T47D (cell line): ENCODE measurements at regions not wholly inside any gene's neighbourhood (a gene's known extent, or its start where the extent isn't known, plus 50 kb on each side); places are given as distances from the start of the nearest gene placed in this dataset.
"Not testable (repeated sequence)": the region's sequence is repeated elsewhere in the genome, so short reads cannot be mapped to it uniquely, and the experiment has no call there.

Experiments
- DNase-seq, 2 experiments: peaks; one replicate each; pipeline versions ENCODE4 v3.0.0 to v3.0.0-alpha.2; 2011 to 2012; ENCODE audit warnings: low read depth in 1 of 2, low spot score in 1 of 2
- JUND ChIP-seq: IDR thresholded peaks from 2 replicates; pipeline ENCODE4 v1.6.1; 2012; ENCODE audit warnings: low read depth
- in situ Hi-C: cut with HindIII; loops from 2 replicates; pipeline ENCODE4 v1.10.0; 2016; ENCODE audit warnings: low sequenced_read_pairs, low pct_unique_long_range_greater_than_20kb

GRCh38 chr9:71322311-71322710, 200.9 kb upstream of the TRPM3 start:
- DNase-seq = no peak
- in situ Hi-C loops = no loop called here
- no peak for TF ChIP-seq JUND

- in situ Hi-C loops = no loop called here
- TF ChIP-seq JUND = no peak
- DNase-seq = no peak
These were observed 187.0 kb upstream of the TRPM3 start for GRCh38 chr9:71308454-71308853.

GRCh38 chr9:71306134-71306533, 184.7 kb upstream of the TRPM3 start:
- DNase-seq = no peak
- in situ Hi-C loops = no loop called here
- no peak for TF ChIP-seq JUND

GRCh38 chr9:71303351-71303750, 181.9 kb upstream of the TRPM3 start:
- DNase-seq = no peak
- TF ChIP-seq JUND = no peak
- in situ Hi-C loops = no loop called here

GRCh38 chr9:71302776-71303175, 181.4 kb upstream of the TRPM3 start:
- no peak for DNase-seq
- no peak for TF ChIP-seq JUND
- in situ Hi-C loops = no loop called here

- in situ Hi-C loops = no loop called here
- no peak for TF ChIP-seq JUND
- no peak for DNase-seq
These were observed 174.5 kb upstream of the TRPM3 start for GRCh38 chr9:71295928-71296327.

- DNase-seq = no peak
- in situ Hi-C loops = no loop called here
- no peak for TF ChIP-seq JUND
These were observed 164.7 kb upstream of the TRPM3 start for GRCh38 chr9:71286146-71286545.

GRCh38 chr9:71285191-71285656, 163.8 kb upstream of the TRPM3 start:
- peak in 1 of 2 experiments; percentile 74 for DNase-seq
- no peak for TF ChIP-seq JUND
- in situ Hi-C loops = no loop called here

GRCh38 chr9:71282116-71282515, 160.7 kb upstream of the TRPM3 start:
- in situ Hi-C loops, DNase-seq: not testable (repeated sequence)

GRCh38 chr9:71279151-71279739, 157.8 kb upstream of the TRPM3 start:
- in situ Hi-C loops = no loop called here
- no peak for DNase-seq
- no peak for TF ChIP-seq JUND

GRCh38 chr9:71273613-71274012, 152.2 kb upstream of the TRPM3 start:
- no peak for TF ChIP-seq JUND
- no peak for DNase-seq
- in situ Hi-C loops = no loop called here

- TF ChIP-seq JUND = no peak
- no peak for DNase-seq
- in situ Hi-C loops = no loop called here
These were observed 150.2 kb upstream of the TRPM3 start for GRCh38 chr9:71271602-71272001.

- no peak for DNase-seq
- in situ Hi-C loops = no loop called here
These were observed 149.1 kb upstream of the TRPM3 start for GRCh38 chr9:71270554-71270953.

GRCh38 chr9:71269859-71270258, 148.4 kb upstream of the TRPM3 start:
- DNase-seq = no peak
- TF ChIP-seq JUND = no peak
- in situ Hi-C loops = no loop called here

More at GRCh38 chr9:71270554-71270953, 149.1 kb upstream of the TRPM3 start:
- TF ChIP-seq JUND = no peak
